HFFc6 (cell line): ENCODE measurements at regions not wholly inside any gene's neighbourhood (a gene's known extent, or its start where the extent isn't known, plus 50 kb on each side); places are given as distances from the start of the nearest gene placed in this dataset.

Experiments used
- DNase-seq: peaks from one replicate; pipeline ENCODE4 v3.0.0-alpha.2; 2018
- H3K27ac Mint-ChIP-seq: 2 replicates; pipeline ENCODE4 v1.8.0; 2020; ENCODE audit warnings: mild to moderate bottlenecking, mixed read lengths
- H3K27me3 Mint-ChIP-seq: 2 replicates; pipeline ENCODE4 v1.8.0; 2021; ENCODE audit warnings: mild to moderate bottlenecking, moderate library complexity, mixed read lengths; ENCODE audit not compliant: insufficient read depth
- H3K36me3 Mint-ChIP-seq: 2 replicates; pipeline ENCODE4 v1.8.0; 2021; ENCODE audit warnings: low read depth, mixed read lengths
- H3K4me1 Mint-ChIP-seq: 2 replicates; pipeline ENCODE4 v1.8.0; 2020; ENCODE audit warnings: low read depth, mixed read lengths
- H3K4me3 Mint-ChIP-seq: 2 replicates; pipeline ENCODE4 v1.8.0; 2020; ENCODE audit warnings: mild to moderate bottlenecking, moderate library complexity, mixed read lengths
- H3K9me3 Mint-ChIP-seq: 2 replicates; pipeline ENCODE4 v1.8.0; 2020; ENCODE audit warnings: mild to moderate bottlenecking, mixed read lengths
- CTCF ChIP-seq: fragments of 200-600 bp; sonication (generic); IDR thresholded peaks from 2 replicates; pipeline ENCODE4 v1.5.0; 2021; ENCODE audit warnings: antibody characterized with exemption, mild to moderate bottlenecking

- H3K9me3 Mint-ChIP-seq: no peaks in the 10 kb centered on the region
- H3K4me3 Mint-ChIP-seq: no peak overlapping the region
- no peaks in the 10 kb centered on the region; the same call in 1 of the 2 replicates for H3K27me3 Mint-ChIP-seq
- H3K36me3 Mint-ChIP-seq: no peaks in the 10 kb centered on the region
- H3K27ac Mint-ChIP-seq: no peak overlapping the region
- DNase-seq: no peak
- TF ChIP-seq CTCF: no peak
- H3K4me1 Mint-ChIP-seq: peaks cover 12% of the 10 kb centered on the region
These were observed 52.5 kb upstream of the STAM2 start for GRCh38 chr2:152227969-152228592.

GRCh38 chr2:152231446-152231845 lies 55.9 kb upstream of the STAM2 start:
- no peaks in the 10 kb centered on the region for H3K9me3 Mint-ChIP-seq
- no peak overlapping the region for H3K4me3 Mint-ChIP-seq
- no peak for DNase-seq
- H3K27me3 Mint-ChIP-seq: no peaks in the 10 kb centered on the region
- no peaks in the 10 kb centered on the region for H3K36me3 Mint-ChIP-seq
- no peak for TF ChIP-seq CTCF
- H3K27ac Mint-ChIP-seq: no peak overlapping the region
- peaks cover 10% of the 10 kb centered on the region for H3K4me1 Mint-ChIP-seq

- no peaks in the 10 kb centered on the region for H3K27me3 Mint-ChIP-seq
- H3K4me3 Mint-ChIP-seq: no peak overlapping the region
- DNase-seq: no peak
- H3K4me1 Mint-ChIP-seq: peaks cover 10% of the 10 kb centered on the region
- H3K9me3 Mint-ChIP-seq: peaks cover 3% of the 10 kb centered on the region; the same call in 1 of the 2 replicates
- no peak for TF ChIP-seq CTCF
- no peaks in the 10 kb centered on the region for H3K36me3 Mint-ChIP-seq
- no peak overlapping the region for H3K27ac Mint-ChIP-seq
These were observed 58.7 kb upstream of the STAM2 start for GRCh38 chr2:152234277-152234676.

GRCh38 chr2:152236191-152236925 lies 60.8 kb upstream of the STAM2 start:
- Mint-ChIP-seq H3K36me3 (peaks cover 8% of the 10 kb centered on the region), H3K27ac (no peak overlapping the region), H3K4me3 (no peak overlapping the region), H3K27me3 (no peaks in the 10 kb centered on the region), H3K4me1 (peaks cover 21% of the 10 kb centered on the region), H3K9me3 (peaks cover 18% of the 10 kb centered on the region)
- TF ChIP-seq CTCF: no peak
- no peak for DNase-seq

- no peak for DNase-seq
- Mint-ChIP-seq H3K36me3 (peaks cover 8% of the 10 kb centered on the region), H3K4me3 (no peak overlapping the region), H3K27ac (no peak overlapping the region), H3K4me1 (peaks cover 38% of the 10 kb centered on the region), H3K27me3 (no peaks in the 10 kb centered on the region), H3K9me3 (peaks cover 18% of the 10 kb centered on the region)
- no peak for TF ChIP-seq CTCF
These were observed 62.5 kb upstream of the STAM2 start for GRCh38 chr2:152238016-152238415.
